ENCODE measurements at regions not wholly inside any gene's neighbourhood (a gene's known extent, or its start where the extent isn't known, plus 50 kb on each side); places are given as distances from the start of the nearest gene placed in this dataset.

DNA sequence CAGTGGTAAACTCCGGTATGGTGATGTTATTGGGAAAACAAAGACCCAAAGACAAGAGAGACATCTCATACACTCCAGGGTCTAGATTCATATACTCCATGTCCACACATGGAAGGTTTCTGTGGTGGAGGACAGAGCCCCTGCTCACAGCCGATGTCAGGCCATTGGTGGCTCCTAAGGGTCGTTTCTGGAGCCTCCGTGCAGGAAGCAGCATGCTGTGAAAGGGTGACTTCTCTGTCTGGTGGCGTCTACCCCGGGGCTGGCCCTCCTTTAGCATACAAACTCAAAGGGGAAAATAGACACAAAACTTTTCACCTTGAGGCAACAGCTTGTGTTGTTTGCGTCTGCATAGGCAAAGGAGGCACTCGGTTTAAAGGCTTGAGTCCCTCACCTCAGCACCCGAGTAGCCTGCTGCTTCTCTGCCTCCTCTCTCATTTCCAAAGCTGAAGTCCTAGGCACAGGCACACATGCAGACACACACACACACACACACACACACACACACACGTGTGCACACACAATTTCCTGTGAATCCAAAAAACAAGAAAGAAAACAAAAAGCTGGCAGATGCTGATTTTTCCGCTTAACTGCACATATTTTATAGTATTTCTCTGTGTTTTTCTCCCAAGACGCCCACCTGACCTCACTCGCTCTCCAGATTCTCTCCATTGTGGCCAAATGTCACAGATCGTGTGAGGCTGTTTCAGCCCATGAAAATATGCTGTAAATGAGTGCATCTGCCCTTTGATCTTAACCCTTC, 601.4 kb upstream of the MGMT start:
- no peak overlapping the region for H3K4me3 Mint-ChIP-seq

GRCh38 chr10:128866551-128866950, 600.5 kb upstream of the MGMT start:
- no peaks in the 10 kb centered on the region for H3K27me3 Mint-ChIP-seq (ENCODE audit: low read depth)
- no peaks in the 10 kb centered on the region for H3K4me1 Mint-ChIP-seq (ENCODE audit: low read depth)
- DNase-seq, result no peak
- no peak overlapping the region for H3K4me3 Mint-ChIP-seq
- H3K36me3 Mint-ChIP-seq (ENCODE audit: insufficient read depth), result no peaks in the 10 kb centered on the region
- H3K9me3 Mint-ChIP-seq, result no peaks in the 10 kb centered on the region
- ATAC-seq, result no peak

More for the DNA sequence above, 601.4 kb upstream of the MGMT start:
- H3K36me3 Mint-ChIP-seq (ENCODE audit: insufficient read depth), result no peaks in the 10 kb centered on the region
- H3K9me3 Mint-ChIP-seq, result no peaks in the 10 kb centered on the region
- no peaks in the 10 kb centered on the region for H3K4me1 Mint-ChIP-seq (ENCODE audit: low read depth)
- H3K27me3 Mint-ChIP-seq (ENCODE audit: low read depth), result no peaks in the 10 kb centered on the region
- ATAC-seq (no peak), DNase-seq (no peak)

- H3K36me3 Mint-ChIP-seq (ENCODE audit: insufficient read depth), result no peaks in the 10 kb centered on the region
- no peaks in the 10 kb centered on the region for H3K9me3 Mint-ChIP-seq
- ATAC-seq (no peak), DNase-seq (no peak)
- no peak overlapping the region for H3K4me3 Mint-ChIP-seq
- H3K4me1 Mint-ChIP-seq (ENCODE audit: low read depth), result no peaks in the 10 kb centered on the region
- no peaks in the 10 kb centered on the region for H3K27me3 Mint-ChIP-seq (ENCODE audit: low read depth)
Measured at GRCh38 chr10:128867210-128867609, 599.8 kb upstream of the MGMT start.

DNA sequence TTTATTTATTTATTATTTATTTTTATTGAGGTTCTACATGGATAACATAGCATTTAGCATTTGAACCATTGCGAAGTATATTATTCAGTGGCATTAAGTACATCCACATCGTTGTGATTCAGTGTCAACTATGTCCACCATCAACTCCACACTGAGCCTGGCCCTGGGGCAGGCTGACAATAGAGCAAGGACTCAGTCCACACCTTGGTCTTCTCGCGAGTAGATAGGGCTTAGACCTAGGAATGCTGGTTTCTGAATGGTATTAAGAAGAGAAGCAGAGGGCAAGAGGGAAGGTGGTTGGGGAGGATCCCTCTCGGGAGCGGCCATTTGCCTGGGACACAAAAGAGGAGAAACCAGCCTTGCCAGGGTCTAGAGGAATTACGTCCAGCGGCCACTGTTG, 599.2 kb upstream of the MGMT start:
- H3K4me3 Mint-ChIP-seq, result no peak overlapping the region
- no peaks in the 10 kb centered on the region for H3K36me3 Mint-ChIP-seq (ENCODE audit: insufficient read depth)
- no peaks in the 10 kb centered on the region for H3K9me3 Mint-ChIP-seq
- ATAC-seq (no peak), DNase-seq (no peak)
- H3K4me1 Mint-ChIP-seq (ENCODE audit: low read depth), result no peaks in the 10 kb centered on the region
- H3K27me3 Mint-ChIP-seq (ENCODE audit: low read depth), result no peaks in the 10 kb centered on the region

- Mint-ChIP-seq H3K4me3 (no peak overlapping the region), H3K9me3 (no peaks in the 10 kb centered on the region), H3K36me3 (ENCODE audit: insufficient read depth) (no peaks in the 10 kb centered on the region), H3K27me3 (ENCODE audit: low read depth) (no peaks in the 10 kb centered on the region), H3K4me1 (ENCODE audit: low read depth) (no peaks in the 10 kb centered on the region)
- ATAC-seq, result no peak
- DNase-seq, result no peak
Measured at GRCh38 chr10:128868481-128868880, 598.6 kb upstream of the MGMT start.

GRCh38 chr10:128869101-128869749, 597.8 kb upstream of the MGMT start:
- Mint-ChIP-seq H3K4me1 (ENCODE audit: low read depth) (no peaks in the 10 kb centered on the region), H3K4me3 (no peak overlapping the region), H3K9me3 (no peaks in the 10 kb centered on the region), H3K36me3 (ENCODE audit: insufficient read depth) (no peaks in the 10 kb centered on the region), H3K27me3 (ENCODE audit: low read depth) (no peaks in the 10 kb centered on the region)
- DNase-seq (no peak), ATAC-seq (no peak)

GRCh38 chr10:128870830-128871597, 596.0 kb upstream of the MGMT start:
- Mint-ChIP-seq H3K36me3 (ENCODE audit: insufficient read depth) (no peaks in the 10 kb centered on the region), H3K4me1 (ENCODE audit: low read depth) (no peaks in the 10 kb centered on the region)
- ATAC-seq, result no peak

DNA sequence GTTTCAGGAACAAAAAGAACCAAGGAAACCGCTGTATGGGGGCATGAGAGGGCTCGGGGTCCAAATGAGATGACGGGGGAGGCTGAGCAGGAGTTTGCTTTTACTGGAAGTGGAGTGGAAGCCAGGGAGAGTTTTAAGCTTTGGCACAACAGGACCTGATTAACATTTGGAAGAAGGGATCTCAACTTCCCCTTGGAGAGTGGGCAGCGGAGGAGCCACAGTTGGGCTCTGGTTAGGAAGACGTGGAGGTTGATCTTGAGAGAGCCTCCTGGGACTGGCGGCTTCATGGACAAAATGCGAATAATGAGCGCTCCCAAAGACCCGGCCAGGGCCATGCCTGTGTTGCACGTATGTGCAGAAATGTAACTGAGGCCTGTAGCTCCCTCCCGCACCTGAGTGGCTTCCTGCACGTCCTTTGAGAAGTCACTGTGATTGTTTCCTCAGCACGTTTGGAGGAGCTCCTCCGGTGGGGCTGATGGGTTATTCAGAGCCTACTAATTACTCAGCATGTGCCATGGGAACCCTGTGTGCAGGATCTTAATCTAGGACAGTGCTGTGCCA, 595.3 kb upstream of the MGMT start:
- Mint-ChIP-seq H3K27me3 (ENCODE audit: low read depth) (no peaks in the 10 kb centered on the region), H3K4me3 (no peak overlapping the region), H3K4me1 (ENCODE audit: low read depth) (no peaks in the 10 kb centered on the region), H3K9me3 (no peaks in the 10 kb centered on the region), H3K36me3 (ENCODE audit: insufficient read depth) (no peaks in the 10 kb centered on the region)
- DNase-seq (no peak), ATAC-seq (no peak)

More at GRCh38 chr10:128870830-128871597, 596.0 kb upstream of the MGMT start:
- H3K27me3 Mint-ChIP-seq (ENCODE audit: low read depth), result no peaks in the 10 kb centered on the region
- H3K9me3 Mint-ChIP-seq, result no peaks in the 10 kb centered on the region
- no peak overlapping the region for H3K4me3 Mint-ChIP-seq
- DNase-seq, result no peak

DNA sequence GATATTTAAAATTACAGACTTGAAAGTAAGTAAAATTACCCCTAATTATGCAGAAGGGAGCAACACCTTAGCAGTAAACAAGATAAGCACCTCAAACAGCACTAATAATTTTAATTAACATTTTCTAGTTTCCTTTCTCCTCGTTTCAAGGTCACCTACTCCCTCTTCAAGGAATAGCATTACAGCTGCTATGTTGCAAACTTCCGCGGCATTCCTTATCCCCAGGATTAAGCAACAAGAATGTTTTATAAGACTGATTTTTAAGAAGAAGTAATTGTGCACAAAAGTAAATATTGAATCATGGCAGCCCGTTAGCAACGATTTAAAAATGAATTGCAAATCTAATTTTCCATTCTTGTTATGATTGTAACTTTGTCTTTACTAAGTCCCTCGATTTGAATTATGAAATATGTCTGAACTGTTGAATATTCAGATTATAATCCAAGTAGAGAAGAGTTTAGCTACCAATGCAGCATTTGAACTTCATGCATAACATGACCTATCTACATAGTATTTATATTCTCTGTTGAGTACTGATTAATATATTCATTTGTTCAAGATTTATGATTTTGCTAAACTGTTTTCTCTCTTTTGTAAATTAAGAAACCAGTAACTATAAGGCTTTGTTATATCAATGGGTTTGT, 593.5 kb upstream of the MGMT start:
- ATAC-seq (no peak), DNase-seq (no peak)
- H3K9me3 Mint-ChIP-seq, result no peaks in the 10 kb centered on the region
- H3K4me3 Mint-ChIP-seq, result no peak overlapping the region
- H3K36me3 Mint-ChIP-seq (ENCODE audit: insufficient read depth), result no peaks in the 10 kb centered on the region
- no peaks in the 10 kb centered on the region for H3K4me1 Mint-ChIP-seq (ENCODE audit: low read depth)
- no peaks in the 10 kb centered on the region for H3K27me3 Mint-ChIP-seq (ENCODE audit: low read depth)

DNA sequence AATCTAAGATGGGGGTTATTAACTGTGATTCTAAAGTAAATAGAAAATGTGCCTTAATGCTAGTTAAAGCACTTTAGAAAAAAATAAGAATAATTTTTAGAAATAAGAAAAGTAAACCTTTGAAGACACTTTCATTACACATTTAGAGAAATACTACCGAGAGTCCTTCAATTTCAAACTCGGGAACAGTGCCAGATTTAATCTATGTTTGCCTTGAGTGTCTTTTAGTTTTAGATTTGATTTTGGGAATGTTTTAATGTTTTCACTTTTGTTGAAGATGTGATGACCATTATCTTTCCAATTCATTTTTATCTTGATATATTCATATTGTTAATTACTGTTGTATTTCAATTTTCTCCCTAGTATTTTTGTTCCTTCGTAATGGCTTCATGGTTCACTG, 592.7 kb upstream of the MGMT start:
- Mint-ChIP-seq H3K36me3 (ENCODE audit: insufficient read depth) (no peaks in the 10 kb centered on the region), H3K4me1 (ENCODE audit: low read depth) (no peaks in the 10 kb centered on the region), H3K4me3 (no peak overlapping the region), H3K27me3 (ENCODE audit: low read depth) (no peaks in the 10 kb centered on the region), H3K9me3 (no peaks in the 10 kb centered on the region)
- DNase-seq, result no peak
- ATAC-seq, result no peak

DNA sequence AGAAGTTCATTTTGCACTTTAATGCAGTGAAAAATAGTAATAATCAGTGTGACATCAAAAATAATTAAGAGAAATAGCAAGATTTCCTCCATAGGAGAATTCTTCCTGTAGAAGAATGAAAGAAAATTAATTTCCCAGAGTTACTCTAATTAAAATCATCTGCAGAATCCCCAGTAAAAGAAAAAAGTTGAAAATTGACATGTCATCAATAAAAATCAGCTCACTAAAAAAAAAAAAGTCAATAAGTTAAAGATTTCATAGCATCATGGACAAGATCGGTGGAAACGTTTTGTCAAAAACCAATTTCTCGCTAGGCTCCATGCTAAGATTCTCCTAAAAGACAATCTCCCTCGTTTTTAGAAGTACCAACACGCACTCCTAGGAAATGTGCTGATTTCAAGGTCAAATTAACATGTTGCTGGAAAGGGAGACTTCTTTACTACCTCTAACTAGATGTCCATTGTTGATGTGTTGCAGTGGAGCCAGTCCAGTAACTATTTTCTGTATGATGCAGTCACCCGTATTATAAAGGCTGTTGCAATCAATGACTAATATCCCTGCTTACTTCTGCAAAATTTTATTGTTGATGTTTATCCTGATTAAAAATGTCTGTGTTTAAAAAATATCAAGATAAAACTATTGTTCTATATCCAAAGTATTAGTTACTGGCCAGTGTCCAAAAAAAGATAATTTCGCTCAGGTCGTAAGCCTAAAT, 591.9 kb upstream of the MGMT start:
- DNase-seq (no peak), ATAC-seq (no peak)
- Mint-ChIP-seq H3K4me3 (no peak overlapping the region), H3K36me3 (ENCODE audit: insufficient read depth) (no peaks in the 10 kb centered on the region), H3K4me1 (ENCODE audit: low read depth) (no peaks in the 10 kb centered on the region), H3K9me3 (no peaks in the 10 kb centered on the region), H3K27me3 (ENCODE audit: low read depth) (peaks cover 1% of the 10 kb centered on the region)

- no peak for DNase-seq
- no peaks in the 10 kb centered on the region for H3K9me3 Mint-ChIP-seq
- peaks cover 2% of the 10 kb centered on the region for H3K27me3 Mint-ChIP-seq (ENCODE audit: low read depth)
- ATAC-seq, result no peak
- H3K4me1 Mint-ChIP-seq (ENCODE audit: low read depth), result no peaks in the 10 kb centered on the region
- H3K4me3 Mint-ChIP-seq, result no peak overlapping the region
- no peaks in the 10 kb centered on the region for H3K36me3 Mint-ChIP-seq (ENCODE audit: insufficient read depth)
Measured at GRCh38 chr10:128875956-128876736, 590.9 kb upstream of the MGMT start.

DNA sequence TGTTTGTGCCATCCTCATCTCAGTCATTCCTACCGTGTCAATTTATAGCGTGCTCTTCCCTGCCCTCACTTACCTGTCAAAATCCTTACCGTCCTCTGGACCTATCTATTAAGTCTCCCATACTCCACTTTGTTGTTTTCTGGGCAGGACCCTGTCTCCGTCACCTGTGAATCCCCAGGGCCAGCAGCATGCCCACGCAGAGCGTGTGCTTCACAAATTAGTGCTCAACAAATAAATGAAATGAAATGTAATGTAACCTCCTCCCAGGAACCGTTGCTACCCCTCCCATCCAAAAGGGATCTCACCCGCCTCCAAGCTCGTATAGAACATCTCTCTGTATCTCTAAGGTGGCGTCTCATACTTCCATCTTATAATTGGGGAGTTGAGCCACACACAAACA, 589.9 kb upstream of the MGMT start:
- ATAC-seq (no peak), DNase-seq (no peak)
- H3K4me1 Mint-ChIP-seq (ENCODE audit: low read depth), result no peaks in the 10 kb centered on the region
- H3K36me3 Mint-ChIP-seq (ENCODE audit: insufficient read depth), result no peaks in the 10 kb centered on the region
- no peak overlapping the region for H3K4me3 Mint-ChIP-seq
- peaks cover 2% of the 10 kb centered on the region for H3K27me3 Mint-ChIP-seq (ENCODE audit: low read depth)
- no peaks in the 10 kb centered on the region for H3K9me3 Mint-ChIP-seq
